SK-N-SH (cell line): ENCODE measurements at regions not wholly inside any gene's neighbourhood (a gene's known extent, or its start where the extent isn't known, plus 50 kb on each side); places are given as distances from the start of the nearest gene placed in this dataset.

Experiments used
- CTCF ChIA-PET: fragments of 300-600, 350-600 bp; formaldehyde crosslinking; extraction: SDS; loops from one replicate; lab custom pipeline; 2021; lab: Yijun Ruan, JAX
- POLR2A ChIA-PET: fragments of 350-600 bp; sonication (Branson Sonifier 250); formaldehyde crosslinking; extraction: SDS; loops from one replicate; lab custom pipeline; 2020; ENCODE audit warnings: antibody characterized with exemption, inconsistent platforms; lab: Yijun Ruan, JAX
- DNase-seq: peaks from one replicate; pipeline ENCODE4 v3.0.0; 2012
- H2AFZ ChIP-seq: fragments of 200-600 bp; sonication (generic); 2 replicates; pipeline ENCODE4 v1.8.1; 2016; ENCODE audit warnings: antibody characterized with exemption, mild to moderate bottlenecking, low read depth
- H3F3A ChIP-seq: fragments of 200-600 bp; sonication (generic); replicated peaks from 2 replicates; pipeline ENCODE3; 2016; ENCODE audit warnings: antibody characterized with exemption, mild to moderate bottlenecking; ENCODE audit not compliant: insufficient read depth
- H3K27ac ChIP-seq, 2 experiments: fragments of 200-500 bp in 1 of 2; fragments of 200-600 bp in 1 of 2; sonication (Bioruptor generic) in 1 of 2; sonication (generic), shearing (Covaris generic) in 1 of 2; 2 replicates each; pipeline versions ENCODE4 v1.5.1 to v1.6.1; 2014 to 2016; ENCODE audit warnings: low read depth in 2 of 2, inconsistent platforms in 1 of 2, low read length in 1 of 2, mild to moderate bottlenecking in 1 of 2, mixed read lengths in 1 of 2
- H3K27me3 ChIP-seq: fragments of 200-600 bp; sonication (generic), shearing (Covaris generic); 2 replicates; pipeline ENCODE4 v1.6.1; 2016; ENCODE audit warnings: mixed run types; ENCODE audit not compliant: insufficient read depth
- H3K36me3 ChIP-seq, 2 experiments: fragments of 200-500 bp in 1 of 2; fragments of 200-600 bp in 1 of 2; sonication (Bioruptor generic) in 1 of 2; sonication (generic) in 1 of 2; replicated peaks in 1 of 2; 2 replicates each; pipeline versions ENCODE3 to v1.5.1; 2014 to 2016; ENCODE audit warnings: low read length in 1 of 2, mild to moderate bottlenecking in 1 of 2; ENCODE audit not compliant: insufficient read depth in 2 of 2, control insufficient read depth in 1 of 2
- H3K4me1 ChIP-seq, 2 experiments: fragments of 200-500 bp in 1 of 2; fragments of 200-600 bp in 1 of 2; sonication (Bioruptor generic) in 1 of 2; sonication (generic), shearing (Covaris generic) in 1 of 2; 2 replicates each; pipeline versions ENCODE4 v1.5.1 to v1.6.1; 2014 to 2016; ENCODE audit warnings: low read depth in 1 of 2, low read length in 1 of 2, mixed run types in 1 of 2; ENCODE audit not compliant: insufficient read depth in 2 of 2, control insufficient read depth in 1 of 2
- H3K4me2 ChIP-seq: fragments of 200-600 bp; sonication (generic), shearing (Covaris generic); 2 replicates; pipeline ENCODE4 v1.6.1; 2017; ENCODE audit warnings: mixed run types
- H3K4me3 ChIP-seq, 2 experiments: fragments of 200-500 bp in 1 of 2; fragments of 200-600 bp in 1 of 2; sonication (Bioruptor generic) in 1 of 2; sonication (generic), shearing (Covaris generic) in 1 of 2; 2 replicates each; pipeline versions ENCODE4 v1.5.1 to v1.8.1; 2014 to 2016; ENCODE audit warnings: low read depth in 2 of 2, inconsistent platforms in 1 of 2, low read length in 1 of 2, mild to moderate bottlenecking in 1 of 2, mixed read lengths in 1 of 2, moderate library complexity in 1 of 2
- H3K79me2 ChIP-seq: fragments of 200-600 bp; sonication (generic); 2 replicates; pipeline ENCODE4 v1.8.1; 2017; ENCODE audit warnings: mild to moderate bottlenecking; ENCODE audit not compliant: insufficient read depth
- H3K9ac ChIP-seq: fragments of 200-600 bp; sonication (generic); 2 replicates; pipeline ENCODE4 v1.6.1; 2017; ENCODE audit warnings: mixed run types
- H3K9me2 ChIP-seq: fragments of 200-600 bp; sonication (generic); 2 replicates; pipeline ENCODE4 v1.6.1; 2017; ENCODE audit warnings: mixed run types
- H3K9me3 ChIP-seq: fragments of 200-600 bp; sonication (generic); 2 replicates; pipeline ENCODE4 v1.6.1; 2017; ENCODE audit warnings: mixed run types, mild to moderate bottlenecking, moderate library complexity
- H4K20me1 ChIP-seq: fragments of 200-600 bp; sonication (generic); 2 replicates; pipeline ENCODE4 v1.6.1; 2017; ENCODE audit warnings: mild to moderate bottlenecking, mixed run types; ENCODE audit not compliant: insufficient read depth
- EZH2phosphoT487 ChIP-seq: fragments of 200-600 bp; sonication (generic); IDR thresholded peaks from 2 replicates; pipeline ENCODE4 v1.6.1; 2017; ENCODE audit warnings: low read depth, mixed run types, mild to moderate bottlenecking, antibody characterized with exemption, moderate library complexity, borderline replicate concordance
- GABPA ChIP-seq: IDR thresholded peaks from 2 replicates; pipeline ENCODE4 v1.4.0; 2012; ENCODE audit warnings: low read depth, mild to moderate bottlenecking
- IRF3 ChIP-seq: fragments of 150-350 bp; IDR thresholded peaks from 2 replicates; pipeline ENCODE4 v1.6.1; 2016; ENCODE audit warnings: mild to moderate bottlenecking, low read depth, low read length
- NRF1 ChIP-seq: IDR thresholded peaks from 2 replicates; pipeline ENCODE4 v1.6.1; 2012; ENCODE audit warnings: low read depth, mild to moderate bottlenecking, low read length
- REST ChIP-seq: IDR thresholded peaks from 2 replicates; pipeline ENCODE4 v1.6.1; 2012; ENCODE audit warnings: mild to moderate bottlenecking, low read depth, low read length, moderate library complexity
- RXRA ChIP-seq: IDR thresholded peaks from 2 replicates; pipeline ENCODE4 v1.4.0; 2012; ENCODE audit warnings: low read depth, mild to moderate bottlenecking, borderline replicate concordance
- SMC3 ChIP-seq: IDR thresholded peaks from 2 replicates; pipeline ENCODE4 v1.6.1; 2012; ENCODE audit warnings: low read depth, low read length, improper control_type of control experiment
- ZBTB33 ChIP-seq: IDR thresholded peaks from 2 replicates; pipeline ENCODE4 v1.4.0; 2012; ENCODE audit warnings: low read depth, borderline replicate concordance
- WGBS: methylation state at CpG from one replicate; pipeline ENCODE4 v1.1.6; 2017; ENCODE audit warnings: low lambda C conversion rate; 5-methylcytosine and 5-hydroxymethylcytosine counted together
- TF ChIP-seq, protein P1 (sequence below): IDR thresholded peaks from 2 replicates; pipeline ENCODE4 v1.4.0; 2012; ENCODE audit warnings: low read depth
- TF ChIP-seq, protein P2 (sequence below): fragments of 150-350 bp; IDR thresholded peaks from 2 replicates; pipeline ENCODE4 v1.6.1; 2017; ENCODE audit warnings: antibody characterized with exemption, low read length, low read depth, borderline replicate concordance

GRCh38 chr3:192033246-192033645, 572.3 kb downstream of the PYDC2 start (continued):
- no peak for TF ChIP-seq REST

GRCh38 chr3:192038726-192039125, 577.8 kb downstream of the PYDC2 start:
- POLR2A ChIA-PET: no interaction called here
- no peak overlapping the region for H3K4me3 ChIP-seq
- TF ChIP-seq, protein P1, sequence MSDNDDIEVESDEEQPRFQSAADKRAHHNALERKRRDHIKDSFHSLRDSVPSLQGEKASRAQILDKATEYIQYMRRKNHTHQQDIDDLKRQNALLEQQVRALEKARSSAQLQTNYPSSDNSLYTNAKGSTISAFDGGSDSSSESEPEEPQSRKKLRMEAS: no peak
- TF ChIP-seq NRF1 (no peak), SMC3 (no peak), GABPA (no peak), ZBTB33 (no peak), RXRA (no peak), REST (no peak), IRF3 (no peak), EZH2phosphoT487 (no peak)
- TF ChIP-seq, protein P2, sequence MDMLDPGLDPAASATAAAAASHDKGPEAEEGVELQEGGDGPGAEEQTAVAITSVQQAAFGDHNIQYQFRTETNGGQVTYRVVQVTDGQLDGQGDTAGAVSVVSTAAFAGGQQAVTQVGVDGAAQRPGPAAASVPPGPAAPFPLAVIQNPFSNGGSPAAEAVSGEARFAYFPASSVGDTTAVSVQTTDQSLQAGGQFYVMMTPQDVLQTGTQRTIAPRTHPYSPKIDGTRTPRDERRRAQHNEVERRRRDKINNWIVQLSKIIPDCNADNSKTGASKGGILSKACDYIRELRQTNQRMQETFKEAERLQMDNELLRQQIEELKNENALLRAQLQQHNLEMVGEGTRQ: no peak
- TF ChIP-seq, all 33 proteins: peak for 0
- no peak overlapping the region for H3K9ac ChIP-seq
- no peaks in the 10 kb centered on the region for H3K9me2 ChIP-seq
- no peaks in the 10 kb centered on the region for H3F3A ChIP-seq
- H3K9me3 ChIP-seq: no peaks in the 10 kb centered on the region
- 0% methylated on average over 3 of the region's 3 CpGs for WGBS
- H3K4me2 ChIP-seq: no peak overlapping the region
- DNase-seq: no peak
- H3K36me3 ChIP-seq: no peaks in the 10 kb centered on the region
- CTCF ChIA-PET: no interaction called here
- H3K27me3 ChIP-seq: no peaks in the 10 kb centered on the region
- H2AFZ ChIP-seq: no peak overlapping the region
- H3K79me2 ChIP-seq: no peaks in the 10 kb centered on the region
- no peaks in the 10 kb centered on the region for H3K4me1 ChIP-seq
- H3K27ac ChIP-seq: no peak overlapping the region
- H4K20me1 ChIP-seq: no peaks in the 10 kb centered on the region
